ENCODE measurements at regions not wholly inside any gene's neighbourhood (a gene's known extent, or its start where the extent isn't known, plus 50 kb on each side); places are given as distances from the start of the nearest gene placed in this dataset. TPM values are rescaled to one million over a fixed set of nuclear protein-coding genes. Genes with fewer than 3 reads are reported as not detected.

GRCh38 chr10:3835770-3836169 lies 50.8 kb upstream of the KLF6 start:
- no peaks in the 10 kb centered on the region for H3K36me3 Mint-ChIP-seq (ENCODE audit: low read depth, unreplicated experiment)
- H3K27ac Mint-ChIP-seq (ENCODE audit: unreplicated experiment) = peak overlapping the region; percentile 98
- no peak for TF ChIP-seq CTCF (IDR thresholded peaks at IDR 0.05; ENCODE audit: unreplicated experiment)
- H3K27me3 Mint-ChIP-seq (ENCODE audit: unreplicated experiment) = no peaks in the 10 kb centered on the region
- peak; percentile 45 for DNase-seq (ENCODE audit: low spot score)
- H3K4me1 Mint-ChIP-seq (ENCODE audit: unreplicated experiment) = peaks cover 17% of the 10 kb centered on the region
- H3K4me3 Mint-ChIP-seq (ENCODE audit: unreplicated experiment) = no peak overlapping the region
- no peaks in the 10 kb centered on the region for H3K9me3 Mint-ChIP-seq (ENCODE audit: unreplicated experiment)

GRCh38 chr10:3834947-3835346 lies 49.9 kb upstream of the KLF6 start:
- Mint-ChIP-seq H3K27ac (ENCODE audit: unreplicated experiment) (peak overlapping the region; percentile 19), H3K4me3 (ENCODE audit: unreplicated experiment) (no peak overlapping the region), H3K4me1 (ENCODE audit: unreplicated experiment) (peaks cover 17% of the 10 kb centered on the region), H3K27me3 (ENCODE audit: unreplicated experiment) (no peaks in the 10 kb centered on the region), H3K9me3 (ENCODE audit: unreplicated experiment) (no peaks in the 10 kb centered on the region), H3K36me3 (ENCODE audit: low read depth, unreplicated experiment) (no peaks in the 10 kb centered on the region)
- no peak for TF ChIP-seq CTCF (IDR thresholded peaks at IDR 0.05; ENCODE audit: unreplicated experiment)
- no peak for DNase-seq (ENCODE audit: low spot score)

Small RNAs in the stretch of these regions (microRNA-seq; reads per million reads assigned to microRNA genes)
- gene MIR6078 (ENCODE audit: unreplicated experiment) = not detected

Measured in endothelial cell (in vitro differentiated cells).